NB4 (cell line): ENCODE measurements at regions not wholly inside any gene's neighbourhood (a gene's known extent, or its start where the extent isn't known, plus 50 kb on each side); places are given as distances from the start of the nearest gene placed in this dataset.
A peak's percentile ranks its signal among the peaks of the same experiment; 100 is the strongest.

ENCODE experiments used
- DNase-seq: peaks from one replicate; pipeline ENCODE4 v3.0.0; 2010; ENCODE audit warnings: low read depth
- H3K4me3 ChIP-seq: one replicate; pipeline ENCODE4 v1.5.1; 2011; ENCODE audit warnings: mild to moderate bottlenecking, low read depth, low read length, moderate library complexity
- CTCF ChIP-seq: IDR thresholded peaks from one replicate; pipeline ENCODE4 v1.5.1; 2012; ENCODE audit warnings: low read depth, low read length
- MAX ChIP-seq: IDR thresholded peaks from 2 replicates; pipeline ENCODE4 v1.6.1; 2011; ENCODE audit warnings: low read depth, low read length
- MYC ChIP-seq: IDR thresholded peaks from 2 replicates; pipeline ENCODE4 v1.6.1; 2011; ENCODE audit warnings: low read depth, low read length
- POLR2A ChIP-seq: IDR thresholded peaks from 2 replicates; pipeline ENCODE4 v1.6.1; 2011; ENCODE audit warnings: mild to moderate bottlenecking; ENCODE audit not compliant: insufficient read length; ENCODE audit errors: extremely low read depth

- H3K4me3 ChIP-seq: no peak overlapping the region
- no peak for TF ChIP-seq MYC
- no peak for TF ChIP-seq CTCF
- no peak for TF ChIP-seq MAX
- no peak for TF ChIP-seq POLR2A
- no peak for DNase-seq
Observed at GRCh38 chr9:31824860-31825259, 559.6 kb upstream of the ACO1 start.

GRCh38 chr9:31837211-31837610, 547.2 kb upstream of the ACO1 start:
- no peak overlapping the region for H3K4me3 ChIP-seq
- TF ChIP-seq POLR2A (no peak), MAX (no peak), CTCF (no peak), MYC (no peak)
- DNase-seq: no peak

- no peak for TF ChIP-seq POLR2A
- no peak for TF ChIP-seq MYC
- no peak for TF ChIP-seq CTCF
- TF ChIP-seq MAX: no peak
- no peak overlapping the region for H3K4me3 ChIP-seq
- DNase-seq: peak; percentile 17
Observed at GRCh38 chr9:31839273-31839672, 545.2 kb upstream of the ACO1 start.

GRCh38 chr9:31840702-31841101, 543.7 kb upstream of the ACO1 start:
- no peak for TF ChIP-seq MYC
- TF ChIP-seq CTCF: no peak
- no peak for TF ChIP-seq POLR2A
- TF ChIP-seq MAX: no peak
- no peak overlapping the region for H3K4me3 ChIP-seq
- DNase-seq: no peak

- TF ChIP-seq CTCF (no peak), POLR2A (no peak), MAX (no peak), MYC (no peak)
- H3K4me3 ChIP-seq: no peak overlapping the region
- no peak for DNase-seq
Observed at GRCh38 chr9:31847963-31848362, 536.5 kb upstream of the ACO1 start.
